ENCODE measurements at regions not wholly inside any gene's neighbourhood (a gene's known extent, or its start where the extent isn't known, plus 50 kb on each side); places are given as distances from the start of the nearest gene placed in this dataset.

- Histone ChIP-seq H3K4me2 (ENCODE audit: insufficient read depth, low read length) (no peak overlapping the region), H3K9me3 (replicated peaks; ENCODE audit: control insufficient read depth, insufficient read depth, low read length) (no peaks in the 10 kb centered on the region), H2AFZ (ENCODE audit: low read depth, low read length) (no peak overlapping the region), H3K27ac (ENCODE audit: insufficient read depth, low read depth, low read length) (no peak overlapping the region), H4K20me1 (replicated peaks; ENCODE audit: control insufficient read depth, extremely low read depth, insufficient read depth, low read length) (no peaks in the 10 kb centered on the region), H3K27me3 (ENCODE audit: control insufficient read depth in 2 of 2, insufficient read depth in 2 of 2, low read length in 2 of 2) (no peaks in the 10 kb centered on the region), H3K36me3 (ENCODE audit: control insufficient read depth in 2 of 2, extremely low read depth in 1 of 2, insufficient read depth in 2 of 2, low read length in 2 of 2) (no peaks in the 10 kb centered on the region), H3K4me1 (ENCODE audit: control insufficient read depth, extremely low read depth, insufficient read depth, low read length) (no peaks in the 10 kb centered on the region), H3K79me2 (ENCODE audit: control insufficient read depth, insufficient read depth, low read length) (no peaks in the 10 kb centered on the region), H3K9ac (replicated peaks; ENCODE audit: extremely low read depth, insufficient read depth, low read length) (no peak overlapping the region), H3K4me3 (replicated peaks in 1 of 3; ENCODE audit: insufficient read depth in 1 of 3, low read depth in 1 of 3, low read length in 3 of 3) (no peak overlapping the region), H3K9me1 (replicated peaks; ENCODE audit: control insufficient read depth, extremely low read depth, insufficient read depth, low read length) (no peaks in the 10 kb centered on the region)
- no peak for FAIRE-seq
- dilution Hi-C loops (cut with MboI; ENCODE audit: extremely low pct_ligation_motif_present, low sequenced_read_pairs) = no loop called here
- TF ChIP-seq JUN (IDR thresholded peaks at IDR 0.05; ENCODE audit: borderline replicate concordance, insufficient read depth, insufficient read length, low read depth) (no peak), POLR2AphosphoS5 (IDR thresholded peaks at IDR 0.05; ENCODE audit: insufficient read depth, low read depth, low read length) (no peak), FOS (IDR thresholded peaks at IDR 0.05; ENCODE audit: borderline replicate concordance, insufficient read depth, low read length) (no peak), MAX (IDR thresholded peaks at IDR 0.05; ENCODE audit: insufficient read depth, insufficient read length) (no peak), GATA2 (IDR thresholded peaks at IDR 0.05; ENCODE audit: insufficient read depth, insufficient read length, low read depth, low read length) (no peak), MYC (IDR thresholded peaks at IDR 0.05; ENCODE audit: low read depth, low read length) (no peak), CTCF (IDR thresholded peaks at IDR 0.05; ENCODE audit: extremely low read depth in 1 of 2, insufficient read depth in 1 of 2, low read depth in 1 of 2, low read length in 2 of 2) (no peak), EZH2 (IDR thresholded peaks at IDR 0.05; ENCODE audit: borderline replicate concordance, low read depth, low read length, severe bottlenecking) (no peak), POLR2A (IDR thresholded peaks at IDR 0.05; ENCODE audit: low read depth, low read length) (no peak)
- ChIA-PET POLR2A (no interaction called here), CTCF (no interaction called here)
- no peak for DNase-seq (ENCODE audit: low read depth, low spot score)
- intact Hi-C loops (cut with micrococcal nuclease) = no loop called here
- BruUV-seq (replicated peaks) = no TSS peak
Observed at GRCh38 chr20:39451386-39451785, 489.2 kb downstream of the DHX35 start.
